IPS-18a (cell line): ENCODE measurements at regions not wholly inside any gene's neighbourhood (a gene's known extent, or its start where the extent isn't known, plus 50 kb on each side); places are given as distances from the start of the nearest gene placed in this dataset.

ENCODE experiments used
- H3K27ac ChIP-seq: one replicate; pipeline ENCODE4 v1.5.1; 2013; ENCODE audit warnings: low read length
- H3K27me3 ChIP-seq: one replicate; pipeline ENCODE4 v1.6.1; 2013; ENCODE audit warnings: mild to moderate bottlenecking, low read length; ENCODE audit not compliant: control insufficient read depth, insufficient read depth
- H3K36me3 ChIP-seq: one replicate; pipeline ENCODE4 v1.6.1; 2013; ENCODE audit warnings: low read depth, low read length; ENCODE audit not compliant: control insufficient read depth
- H3K4me1 ChIP-seq: one replicate; pipeline ENCODE4 v1.6.1; 2013; ENCODE audit warnings: low read depth, low read length; ENCODE audit not compliant: control insufficient read depth
- H3K4me3 ChIP-seq: one replicate; pipeline ENCODE4 v1.5.1; 2013; ENCODE audit warnings: low read length
- H3K9ac ChIP-seq: one replicate; pipeline ENCODE4 v1.6.1; 2013; ENCODE audit warnings: mild to moderate bottlenecking, low read length, moderate library complexity
- H3K9me3 ChIP-seq: one replicate; pipeline ENCODE4 v1.6.1; 2013; ENCODE audit warnings: low read depth, low read length; ENCODE audit not compliant: control insufficient read depth

GRCh38 chr14:26773906-26774593 lies 176.2 kb upstream of the NOVA1 start:
- H3K4me1 ChIP-seq, result peaks cover 12% of the 10 kb centered on the region
- H3K27me3 ChIP-seq, result no peaks in the 10 kb centered on the region
- no peak overlapping the region for H3K4me3 ChIP-seq
- no peaks in the 10 kb centered on the region for H3K9me3 ChIP-seq
- H3K9ac ChIP-seq, result no peak overlapping the region
- H3K27ac ChIP-seq, result no peak overlapping the region
- no peaks in the 10 kb centered on the region for H3K36me3 ChIP-seq

- H3K36me3 ChIP-seq, result no peaks in the 10 kb centered on the region
- peaks cover 12% of the 10 kb centered on the region for H3K4me1 ChIP-seq
- no peaks in the 10 kb centered on the region for H3K9me3 ChIP-seq
- no peak overlapping the region for H3K9ac ChIP-seq
- no peak overlapping the region for H3K4me3 ChIP-seq
- H3K27me3 ChIP-seq, result no peaks in the 10 kb centered on the region
- no peak overlapping the region for H3K27ac ChIP-seq
These were observed 178.1 kb upstream of the NOVA1 start for GRCh38 chr14:26775765-26776563.

GRCh38 chr14:26791117-26791806 lies 193.4 kb upstream of the NOVA1 start:
- H3K4me3 ChIP-seq, result peak overlapping the region; percentile 36

GRCh38 chr14:26794731-26795130 lies 196.9 kb upstream of the NOVA1 start:
- no peak overlapping the region for H3K27ac ChIP-seq
- H3K36me3 ChIP-seq, result no peaks in the 10 kb centered on the region
- peaks cover 23% of the 10 kb centered on the region for H3K4me1 ChIP-seq
- no peaks in the 10 kb centered on the region for H3K9me3 ChIP-seq
- no peaks in the 10 kb centered on the region for H3K27me3 ChIP-seq
- H3K4me3 ChIP-seq, result no peak overlapping the region
- no peak overlapping the region for H3K9ac ChIP-seq

More at GRCh38 chr14:26791117-26791806, 193.4 kb upstream of the NOVA1 start:
- Histone ChIP-seq H3K27me3 (no peaks in the 10 kb centered on the region), H3K36me3 (no peaks in the 10 kb centered on the region), H3K9ac (no peak overlapping the region), H3K27ac (peak overlapping the region; percentile 53), H3K9me3 (no peaks in the 10 kb centered on the region), H3K4me1 (peaks cover 23% of the 10 kb centered on the region)

GRCh38 chr14:26808407-26808806 lies 210.6 kb upstream of the NOVA1 start:
- Histone ChIP-seq H3K27ac (no peak overlapping the region), H3K36me3 (no peaks in the 10 kb centered on the region), H3K9ac (no peak overlapping the region), H3K4me3 (no peak overlapping the region), H3K27me3 (no peaks in the 10 kb centered on the region), H3K4me1 (no peaks in the 10 kb centered on the region), H3K9me3 (peaks cover 8% of the 10 kb centered on the region)

GRCh38 chr14:26810631-26811030 lies 212.8 kb upstream of the NOVA1 start:
- no peaks in the 10 kb centered on the region for H3K36me3 ChIP-seq
- no peaks in the 10 kb centered on the region for H3K4me1 ChIP-seq
- no peaks in the 10 kb centered on the region for H3K27me3 ChIP-seq
- no peak overlapping the region for H3K27ac ChIP-seq
- no peak overlapping the region for H3K9ac ChIP-seq
- no peaks in the 10 kb centered on the region for H3K9me3 ChIP-seq
- H3K4me3 ChIP-seq, result no peak overlapping the region

- no peaks in the 10 kb centered on the region for H3K4me1 ChIP-seq
- no peak overlapping the region for H3K4me3 ChIP-seq
- no peak overlapping the region for H3K27ac ChIP-seq
- no peaks in the 10 kb centered on the region for H3K36me3 ChIP-seq
- H3K27me3 ChIP-seq, result no peaks in the 10 kb centered on the region
- no peaks in the 10 kb centered on the region for H3K9me3 ChIP-seq
- no peak overlapping the region for H3K9ac ChIP-seq
These were observed 214.0 kb upstream of the NOVA1 start for GRCh38 chr14:26811756-26812305.

- Histone ChIP-seq H3K36me3 (no peaks in the 10 kb centered on the region), H3K27me3 (no peaks in the 10 kb centered on the region), H3K9ac (no peak overlapping the region), H3K4me3 (no peak overlapping the region), H3K27ac (no peak overlapping the region), H3K4me1 (no peaks in the 10 kb centered on the region), H3K9me3 (no peaks in the 10 kb centered on the region)
These were observed 222.3 kb upstream of the NOVA1 start for GRCh38 chr14:26820138-26820537.

GRCh38 chr14:26820572-26820971 lies 222.7 kb upstream of the NOVA1 start:
- Histone ChIP-seq H3K4me3 (no peak overlapping the region), H3K27ac (no peak overlapping the region), H3K9ac (no peak overlapping the region), H3K27me3 (no peaks in the 10 kb centered on the region), H3K36me3 (no peaks in the 10 kb centered on the region), H3K4me1 (no peaks in the 10 kb centered on the region), H3K9me3 (no peaks in the 10 kb centered on the region)

GRCh38 chr14:26828741-26829140 lies 230.9 kb upstream of the NOVA1 start:
- H3K9me3 ChIP-seq, result no peaks in the 10 kb centered on the region
- H3K9ac ChIP-seq, result no peak overlapping the region
- no peaks in the 10 kb centered on the region for H3K36me3 ChIP-seq
- no peaks in the 10 kb centered on the region for H3K27me3 ChIP-seq
- H3K27ac ChIP-seq, result no peak overlapping the region
- no peaks in the 10 kb centered on the region for H3K4me1 ChIP-seq
- H3K4me3 ChIP-seq, result no peak overlapping the region

- Histone ChIP-seq H3K9me3 (no peaks in the 10 kb centered on the region), H3K4me3 (no peak overlapping the region), H3K27me3 (no peaks in the 10 kb centered on the region), H3K36me3 (no peaks in the 10 kb centered on the region), H3K27ac (no peak overlapping the region), H3K4me1 (no peaks in the 10 kb centered on the region), H3K9ac (no peak overlapping the region)
These were observed 235.9 kb upstream of the NOVA1 start for GRCh38 chr14:26833621-26834176.
